Thoracic aorta (tissue), 2 donors: ENCODE measurements at regions not wholly inside any gene's neighbourhood (a gene's known extent, or its start where the extent isn't known, plus 50 kb on each side); places are given as distances from the start of the nearest gene placed in this dataset.
A peak's percentile ranks its signal among the peaks of the same experiment; 100 is the strongest.

Source experiments
- ATAC-seq: fragments of 150-250 bp; one replicate; pipeline ENCODE4 v1.8.0; 2017; ENCODE audit warnings: low read depth; ENCODE audit not compliant: insufficient number of reproducible peaks, low FRiP score
- DNase-seq: peaks from one replicate; pipeline ENCODE4 v3.0.0-alpha.2; 2020; ENCODE audit warnings: low spot score
- H3K27ac ChIP-seq, 2 donors: fragments of 200-600 bp; sonication (generic); 1 replicate in 1 of 2; 2 replicates in 1 of 2; pipeline ENCODE4 v1.5.1; 2016; ENCODE audit warnings: mild to moderate bottlenecking in 2 of 2, moderate library complexity in 2 of 2
- H3K27me3 ChIP-seq: fragments of 200-600 bp; sonication (generic); replicated peaks from 2 replicates; pipeline ENCODE4 v1.6.0; 2016; ENCODE audit warnings: mild to moderate bottlenecking; ENCODE audit not compliant: insufficient read depth
- H3K36me3 ChIP-seq: fragments of 200-600 bp; sonication (generic); one replicate; pipeline ENCODE4 v1.5.1; 2016
- H3K4me1 ChIP-seq, 2 donors: fragments of 200-600 bp; sonication (generic); 1 replicate in 1 of 2; 2 replicates in 1 of 2; pipeline versions ENCODE4 v1.5.1 to v1.6.0; 2016; ENCODE audit warnings: low read depth in 2 of 2, mild to moderate bottlenecking in 1 of 2; ENCODE audit not compliant: control insufficient read depth in 1 of 2
- H3K4me3 ChIP-seq: fragments of 200-600 bp; sonication (generic); 2 replicates; pipeline ENCODE4 v1.5.1; 2016; ENCODE audit warnings: mild to moderate bottlenecking
- H3K9me3 ChIP-seq: fragments of 200-600 bp; sonication (generic); 2 replicates; pipeline ENCODE4 v1.5.1; 2016
- TF ChIP-seq, protein P1 (sequence below): fragments of 200-600 bp; sonication (generic); IDR thresholded peaks from one replicate; pipeline ENCODE4 v1.5.1; 2019; ENCODE audit warnings: antibody characterized with exemption

GRCh38 chr2:76202866-76203265 is 492.2 kb upstream of the GCFC2 start:
- Histone ChIP-seq H3K9me3 (no peaks in the 10 kb centered on the region), H3K36me3 (no peaks in the 10 kb centered on the region), H3K27me3 (no peaks in the 10 kb centered on the region), H3K4me3 (no peak overlapping the region), H3K4me1 (no peaks in the 10 kb centered on the region), H3K27ac (no peak overlapping the region)
- DNase-seq (no peak), ATAC-seq (no peak)
- TF ChIP-seq, protein P1, sequence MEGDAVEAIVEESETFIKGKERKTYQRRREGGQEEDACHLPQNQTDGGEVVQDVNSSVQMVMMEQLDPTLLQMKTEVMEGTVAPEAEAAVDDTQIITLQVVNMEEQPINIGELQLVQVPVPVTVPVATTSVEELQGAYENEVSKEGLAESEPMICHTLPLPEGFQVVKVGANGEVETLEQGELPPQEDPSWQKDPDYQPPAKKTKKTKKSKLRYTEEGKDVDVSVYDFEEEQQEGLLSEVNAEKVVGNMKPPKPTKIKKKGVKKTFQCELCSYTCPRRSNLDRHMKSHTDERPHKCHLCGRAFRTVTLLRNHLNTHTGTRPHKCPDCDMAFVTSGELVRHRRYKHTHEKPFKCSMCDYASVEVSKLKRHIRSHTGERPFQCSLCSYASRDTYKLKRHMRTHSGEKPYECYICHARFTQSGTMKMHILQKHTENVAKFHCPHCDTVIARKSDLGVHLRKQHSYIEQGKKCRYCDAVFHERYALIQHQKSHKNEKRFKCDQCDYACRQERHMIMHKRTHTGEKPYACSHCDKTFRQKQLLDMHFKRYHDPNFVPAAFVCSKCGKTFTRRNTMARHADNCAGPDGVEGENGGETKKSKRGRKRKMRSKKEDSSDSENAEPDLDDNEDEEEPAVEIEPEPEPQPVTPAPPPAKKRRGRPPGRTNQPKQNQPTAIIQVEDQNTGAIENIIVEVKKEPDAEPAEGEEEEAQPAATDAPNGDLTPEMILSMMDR: no peak

GRCh38 chr2:76197842-76198448 is 487.2 kb upstream of the GCFC2 start:
- TF ChIP-seq, protein P1: peak; percentile 56
- no peak for DNase-seq
- H3K27me3 ChIP-seq: no peaks in the 10 kb centered on the region
- no peaks in the 10 kb centered on the region for H3K36me3 ChIP-seq
- no peak overlapping the region for H3K4me3 ChIP-seq
- no peaks in the 10 kb centered on the region for H3K9me3 ChIP-seq
- no peaks in the 10 kb centered on the region for H3K4me1 ChIP-seq
- no peak overlapping the region for H3K27ac ChIP-seq
- ATAC-seq: no peak

GRCh38 chr2:76197428-76197827 is 486.7 kb upstream of the GCFC2 start:
- Histone ChIP-seq H3K27me3 (no peaks in the 10 kb centered on the region), H3K27ac (no peak overlapping the region), H3K9me3 (no peaks in the 10 kb centered on the region), H3K4me3 (no peak overlapping the region), H3K36me3 (no peaks in the 10 kb centered on the region), H3K4me1 (no peaks in the 10 kb centered on the region)
- DNase-seq (no peak), ATAC-seq (no peak)
- TF ChIP-seq, protein P1: no peak

DNA sequence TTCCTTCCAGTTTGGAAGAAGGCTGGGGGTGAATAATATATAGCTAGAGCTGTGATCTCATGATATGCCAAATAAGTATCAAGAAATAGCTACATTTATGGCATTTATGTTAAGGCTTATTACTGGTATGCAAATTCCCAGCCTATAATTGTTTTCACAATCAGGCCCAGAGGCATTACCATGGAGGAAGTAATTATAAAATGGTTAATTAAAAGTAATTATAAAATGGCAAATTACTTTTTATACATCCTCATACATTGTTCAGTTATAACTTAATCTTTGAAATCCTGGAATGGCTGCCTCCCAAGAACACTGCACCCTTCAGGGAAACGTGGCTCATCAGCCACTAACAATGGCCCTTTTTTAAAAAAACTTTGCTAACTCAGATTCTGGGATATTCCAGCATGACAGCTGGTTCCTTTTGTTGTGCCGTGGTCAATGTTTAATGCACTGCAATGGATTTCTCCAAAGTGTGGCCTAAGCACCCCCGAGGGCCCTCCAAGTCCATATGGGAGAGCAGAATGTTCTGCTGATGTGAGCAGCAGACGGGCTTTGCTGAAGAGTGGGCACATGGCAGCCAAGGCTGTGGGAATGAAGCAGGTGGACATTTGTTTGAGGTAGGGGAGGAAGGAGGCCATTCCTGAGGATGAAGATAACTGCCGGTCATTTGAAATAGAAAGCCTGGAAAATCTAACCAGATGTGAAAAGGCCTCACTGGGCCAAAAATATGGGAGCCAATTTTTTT is 483.5 kb upstream of the GCFC2 start:
- H3K27ac ChIP-seq: no peak overlapping the region
- H3K4me1 ChIP-seq: no peaks in the 10 kb centered on the region
- no peak overlapping the region for H3K4me3 ChIP-seq
- no peaks in the 10 kb centered on the region for H3K27me3 ChIP-seq
- TF ChIP-seq, protein P1: no peak
- no peaks in the 10 kb centered on the region for H3K9me3 ChIP-seq
- no peak for ATAC-seq
- no peaks in the 10 kb centered on the region for H3K36me3 ChIP-seq
- DNase-seq: no peak

GRCh38 chr2:76193089-76193488 is 482.4 kb upstream of the GCFC2 start:
- ATAC-seq (no peak), DNase-seq (no peak)
- Histone ChIP-seq H3K27me3 (no peaks in the 10 kb centered on the region), H3K9me3 (no peaks in the 10 kb centered on the region), H3K4me1 (no peaks in the 10 kb centered on the region), H3K4me3 (no peak overlapping the region), H3K36me3 (no peaks in the 10 kb centered on the region), H3K27ac (no peak overlapping the region)
- TF ChIP-seq, protein P1: no peak
